ENCODE measurements at regions not wholly inside any gene's neighbourhood (a gene's known extent, or its start where the extent isn't known, plus 50 kb on each side); places are given as distances from the start of the nearest gene placed in this dataset.

GRCh38 chr3:177789500-177789899 is 592.2 kb upstream of the TBL1XR1 start:
- TF ChIP-seq, protein P1, sequence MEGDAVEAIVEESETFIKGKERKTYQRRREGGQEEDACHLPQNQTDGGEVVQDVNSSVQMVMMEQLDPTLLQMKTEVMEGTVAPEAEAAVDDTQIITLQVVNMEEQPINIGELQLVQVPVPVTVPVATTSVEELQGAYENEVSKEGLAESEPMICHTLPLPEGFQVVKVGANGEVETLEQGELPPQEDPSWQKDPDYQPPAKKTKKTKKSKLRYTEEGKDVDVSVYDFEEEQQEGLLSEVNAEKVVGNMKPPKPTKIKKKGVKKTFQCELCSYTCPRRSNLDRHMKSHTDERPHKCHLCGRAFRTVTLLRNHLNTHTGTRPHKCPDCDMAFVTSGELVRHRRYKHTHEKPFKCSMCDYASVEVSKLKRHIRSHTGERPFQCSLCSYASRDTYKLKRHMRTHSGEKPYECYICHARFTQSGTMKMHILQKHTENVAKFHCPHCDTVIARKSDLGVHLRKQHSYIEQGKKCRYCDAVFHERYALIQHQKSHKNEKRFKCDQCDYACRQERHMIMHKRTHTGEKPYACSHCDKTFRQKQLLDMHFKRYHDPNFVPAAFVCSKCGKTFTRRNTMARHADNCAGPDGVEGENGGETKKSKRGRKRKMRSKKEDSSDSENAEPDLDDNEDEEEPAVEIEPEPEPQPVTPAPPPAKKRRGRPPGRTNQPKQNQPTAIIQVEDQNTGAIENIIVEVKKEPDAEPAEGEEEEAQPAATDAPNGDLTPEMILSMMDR (IDR thresholded peaks at IDR 0.05; ENCODE audit: unreplicated experiment), result no peak
- Mint-ChIP-seq H3K9me3 (ENCODE audit: low read depth, unreplicated experiment) (peaks cover 3% of the 10 kb centered on the region), H3K27me3 (ENCODE audit: unreplicated experiment) (no peaks in the 10 kb centered on the region), H3K27ac (ENCODE audit: unreplicated experiment) (no peak overlapping the region), H3K4me3 (ENCODE audit: low read depth, unreplicated experiment) (no peak overlapping the region), H3K4me1 (ENCODE audit: low read depth, unreplicated experiment) (no peaks in the 10 kb centered on the region), H3K36me3 (ENCODE audit: insufficient read depth, unreplicated experiment) (no peaks in the 10 kb centered on the region)
- CTCF ChIA-PET, result no interaction called here
- no TSS peak for BruUV-seq (replicated peaks)
- intact Hi-C loops (cut with micrococcal nuclease; ENCODE audit: unreplicated experiment), result no loop called here
- DNase-seq, result no peak

DNA sequence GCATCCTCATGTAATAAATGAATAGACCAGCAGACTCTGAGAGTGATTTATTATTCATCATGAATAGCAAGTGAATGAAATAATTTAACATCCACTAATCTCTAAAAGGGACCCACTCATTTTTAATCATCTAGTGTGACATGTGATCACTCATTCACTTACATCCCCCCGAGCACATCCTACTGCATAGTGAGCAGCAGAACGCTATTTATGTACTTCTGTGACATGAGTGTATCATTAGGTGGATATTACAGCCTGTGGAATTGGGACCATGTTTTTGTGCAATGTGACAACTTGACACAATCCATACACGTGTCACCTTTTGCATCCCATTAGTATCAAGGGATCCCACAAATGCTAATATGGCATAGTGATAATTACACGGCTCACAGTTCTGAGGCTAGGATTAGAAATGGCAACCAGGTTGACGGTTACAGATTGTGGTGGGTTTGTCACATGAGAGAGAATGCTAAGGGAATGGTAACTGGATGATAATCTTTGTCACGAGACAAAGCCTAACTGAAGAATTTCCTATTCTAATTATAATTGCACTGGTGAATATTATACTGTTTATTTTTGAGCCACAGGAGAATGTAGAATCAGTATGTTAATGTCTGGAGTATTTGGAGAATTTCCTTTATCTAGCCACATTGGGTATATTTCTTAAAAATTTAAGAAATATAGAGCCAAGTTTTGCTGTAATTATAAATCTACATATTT is 595.2 kb upstream of the TBL1XR1 start:
- CTCF ChIA-PET, result no interaction called here
- Mint-ChIP-seq H3K9me3 (ENCODE audit: low read depth, unreplicated experiment) (peaks cover 3% of the 10 kb centered on the region), H3K27ac (ENCODE audit: unreplicated experiment) (no peak overlapping the region), H3K27me3 (ENCODE audit: unreplicated experiment) (no peaks in the 10 kb centered on the region), H3K4me3 (ENCODE audit: low read depth, unreplicated experiment) (no peak overlapping the region), H3K4me1 (ENCODE audit: low read depth, unreplicated experiment) (no peaks in the 10 kb centered on the region), H3K36me3 (ENCODE audit: insufficient read depth, unreplicated experiment) (no peaks in the 10 kb centered on the region)
- no peak for DNase-seq
- intact Hi-C loops (cut with micrococcal nuclease; ENCODE audit: unreplicated experiment), result no loop called here
- BruUV-seq (replicated peaks), result no TSS peak
- TF ChIP-seq, protein P1 (IDR thresholded peaks at IDR 0.05; ENCODE audit: unreplicated experiment), result no peak

- intact Hi-C loops (cut with micrococcal nuclease; ENCODE audit: unreplicated experiment), result no loop called here
- Mint-ChIP-seq H3K4me3 (ENCODE audit: low read depth, unreplicated experiment) (no peak overlapping the region), H3K4me1 (ENCODE audit: low read depth, unreplicated experiment) (no peaks in the 10 kb centered on the region), H3K36me3 (ENCODE audit: insufficient read depth, unreplicated experiment) (no peaks in the 10 kb centered on the region), H3K9me3 (ENCODE audit: low read depth, unreplicated experiment) (peaks cover 3% of the 10 kb centered on the region), H3K27me3 (ENCODE audit: unreplicated experiment) (no peaks in the 10 kb centered on the region), H3K27ac (ENCODE audit: unreplicated experiment) (no peak overlapping the region)
- BruUV-seq (replicated peaks), result no TSS peak
- TF ChIP-seq, protein P1 (IDR thresholded peaks at IDR 0.05; ENCODE audit: unreplicated experiment), result no peak
- CTCF ChIA-PET, result no interaction called here
- DNase-seq, result no peak
Measured at GRCh38 chr3:177793451-177793850, 596.2 kb upstream of the TBL1XR1 start.

DNA sequence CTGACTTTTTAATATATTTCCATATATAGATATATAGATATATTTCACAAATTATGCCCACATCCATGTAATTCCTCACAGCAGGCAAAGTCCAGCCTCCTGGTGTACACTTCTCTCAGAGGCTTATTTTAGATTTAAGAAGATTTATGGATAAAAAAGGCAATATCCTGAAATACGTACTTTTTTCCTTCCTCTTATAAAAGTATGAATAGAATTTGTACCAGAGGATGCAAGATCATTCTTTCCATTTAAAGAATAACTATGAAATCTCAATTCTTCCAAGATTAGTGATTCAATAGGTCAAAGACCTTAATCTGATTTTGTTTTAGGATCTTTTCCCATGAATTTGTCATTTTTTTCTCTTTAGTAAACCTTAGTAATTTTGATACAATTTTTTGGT is 597.9 kb upstream of the TBL1XR1 start:
- Mint-ChIP-seq H3K36me3 (ENCODE audit: insufficient read depth, unreplicated experiment) (no peaks in the 10 kb centered on the region), H3K9me3 (ENCODE audit: low read depth, unreplicated experiment) (no peaks in the 10 kb centered on the region), H3K27ac (ENCODE audit: unreplicated experiment) (no peak overlapping the region), H3K4me3 (ENCODE audit: low read depth, unreplicated experiment) (no peak overlapping the region), H3K27me3 (ENCODE audit: unreplicated experiment) (no peaks in the 10 kb centered on the region), H3K4me1 (ENCODE audit: low read depth, unreplicated experiment) (no peaks in the 10 kb centered on the region)
- intact Hi-C loops (cut with micrococcal nuclease; ENCODE audit: unreplicated experiment), result no loop called here
- no TSS peak for BruUV-seq (replicated peaks)
- TF ChIP-seq, protein P1 (IDR thresholded peaks at IDR 0.05; ENCODE audit: unreplicated experiment), result no peak
- CTCF ChIA-PET, result no interaction called here
- no peak for DNase-seq

All from Calu3 (cell line).